ENCODE measurements at regions not wholly inside any gene's neighbourhood (a gene's known extent, or its start where the extent isn't known, plus 50 kb on each side); places are given as distances from the start of the nearest gene placed in this dataset.

DNA sequence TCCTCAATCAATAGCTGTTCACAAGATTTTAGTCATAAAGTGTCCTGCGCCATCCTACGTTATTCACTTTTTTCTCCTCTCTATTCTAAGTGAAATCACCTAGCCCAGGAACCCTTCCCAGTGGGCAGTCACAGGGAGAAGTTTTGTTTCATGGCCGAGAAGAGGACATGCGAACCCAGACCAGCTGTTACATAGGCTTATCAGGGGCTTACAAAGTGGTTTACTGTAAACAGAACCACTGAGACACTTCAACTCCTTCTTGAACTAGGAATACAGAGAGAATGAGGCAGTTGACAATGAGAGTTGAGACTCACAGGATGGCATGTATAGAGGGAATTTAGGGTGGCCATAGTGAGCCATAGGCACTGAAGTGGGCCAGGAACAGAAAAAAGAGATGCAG, 246.9 kb upstream of the GLI3 start:
- TF ChIP-seq CHD2 (IDR thresholded peaks at IDR 0.05; ENCODE audit: low read length, partially characterized antibody) (no peak), TAF1 (IDR thresholded peaks at IDR 0.05; ENCODE audit: borderline replicate concordance, low read depth, low read length) (no peak), EP300 (IDR thresholded peaks at IDR 0.05; ENCODE audit: borderline replicate concordance in 1 of 2, low read depth in 1 of 2, low read length in 1 of 2) (no peak), JUND (IDR thresholded peaks at IDR 0.05) (no peak), MEF2A (IDR thresholded peaks at IDR 0.05; ENCODE audit: borderline replicate concordance, low read depth) (no peak), ELF1 (IDR thresholded peaks at IDR 0.05) (no peak)
- TF ChIP-seq, protein P1, sequence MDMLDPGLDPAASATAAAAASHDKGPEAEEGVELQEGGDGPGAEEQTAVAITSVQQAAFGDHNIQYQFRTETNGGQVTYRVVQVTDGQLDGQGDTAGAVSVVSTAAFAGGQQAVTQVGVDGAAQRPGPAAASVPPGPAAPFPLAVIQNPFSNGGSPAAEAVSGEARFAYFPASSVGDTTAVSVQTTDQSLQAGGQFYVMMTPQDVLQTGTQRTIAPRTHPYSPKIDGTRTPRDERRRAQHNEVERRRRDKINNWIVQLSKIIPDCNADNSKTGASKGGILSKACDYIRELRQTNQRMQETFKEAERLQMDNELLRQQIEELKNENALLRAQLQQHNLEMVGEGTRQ (IDR thresholded peaks at IDR 0.05; ENCODE audit: borderline replicate concordance, low read depth, low read length), result no peak
- TF ChIP-seq, protein P2, sequence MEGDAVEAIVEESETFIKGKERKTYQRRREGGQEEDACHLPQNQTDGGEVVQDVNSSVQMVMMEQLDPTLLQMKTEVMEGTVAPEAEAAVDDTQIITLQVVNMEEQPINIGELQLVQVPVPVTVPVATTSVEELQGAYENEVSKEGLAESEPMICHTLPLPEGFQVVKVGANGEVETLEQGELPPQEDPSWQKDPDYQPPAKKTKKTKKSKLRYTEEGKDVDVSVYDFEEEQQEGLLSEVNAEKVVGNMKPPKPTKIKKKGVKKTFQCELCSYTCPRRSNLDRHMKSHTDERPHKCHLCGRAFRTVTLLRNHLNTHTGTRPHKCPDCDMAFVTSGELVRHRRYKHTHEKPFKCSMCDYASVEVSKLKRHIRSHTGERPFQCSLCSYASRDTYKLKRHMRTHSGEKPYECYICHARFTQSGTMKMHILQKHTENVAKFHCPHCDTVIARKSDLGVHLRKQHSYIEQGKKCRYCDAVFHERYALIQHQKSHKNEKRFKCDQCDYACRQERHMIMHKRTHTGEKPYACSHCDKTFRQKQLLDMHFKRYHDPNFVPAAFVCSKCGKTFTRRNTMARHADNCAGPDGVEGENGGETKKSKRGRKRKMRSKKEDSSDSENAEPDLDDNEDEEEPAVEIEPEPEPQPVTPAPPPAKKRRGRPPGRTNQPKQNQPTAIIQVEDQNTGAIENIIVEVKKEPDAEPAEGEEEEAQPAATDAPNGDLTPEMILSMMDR (IDR thresholded peaks at IDR 0.05), result no peak

Measured in SK-N-SH (cell line).